ENCODE measurements at regions not wholly inside any gene's neighbourhood (a gene's known extent, or its start where the extent isn't known, plus 50 kb on each side); places are given as distances from the start of the nearest gene placed in this dataset.

DNA sequence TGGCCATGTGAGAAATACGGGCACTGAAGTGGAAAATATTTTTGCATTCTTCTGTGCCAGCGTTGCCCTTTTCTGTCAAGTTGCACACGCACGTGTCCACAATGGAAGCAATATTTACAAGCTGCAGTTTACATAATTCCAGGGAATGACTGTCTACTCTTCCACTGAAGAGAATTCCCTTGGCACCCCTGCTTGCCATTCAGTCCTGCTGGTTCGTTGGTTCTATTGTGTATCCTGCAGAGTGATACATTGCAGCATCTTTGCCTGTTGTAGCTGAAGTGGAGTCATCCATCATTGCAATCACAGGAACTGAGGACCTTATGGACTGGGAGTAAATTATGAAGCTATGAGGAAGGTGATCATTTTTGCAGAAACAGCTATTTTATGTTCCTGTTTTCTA, 759.4 kb downstream of the ROBO2 start:
- no peak for TF ChIP-seq CTCF (conservative IDR thresholded peaks at IDR 0.05; ENCODE audit: low read length)
- TF ChIP-seq EZH2phosphoT487 (IDR thresholded peaks at IDR 0.05; ENCODE audit: borderline replicate concordance): no peak
